Heart left ventricle (tissue), 13 donors: ENCODE measurements at regions not wholly inside any gene's neighbourhood (a gene's known extent, or its start where the extent isn't known, plus 50 kb on each side); places are given as distances from the start of the nearest gene placed in this dataset.

Experiments
- POLR2A ChIP-seq, 2 donors: fragments of 450-650 bp; IDR thresholded peaks; one replicate each; pipeline ENCODE4 v1.6.1; 2017; ENCODE audit warnings: antibody characterized with exemption in 2 of 2, mild to moderate bottlenecking in 2 of 2, moderate library complexity in 2 of 2
- TF ChIP-seq, protein P1 (sequence below), 12 donors: fragments of 200-600 bp; sonication (generic) in 4 of 12; IDR thresholded peaks; one replicate each; pipeline versions ENCODE4 v1.5.0 to v1.8.0; 2018 to 2022; ENCODE audit warnings: antibody characterized with exemption in 12 of 12, mild to moderate bottlenecking in 5 of 12
- donor health status: ischemic (EF 13 %, LVEDD 7.1; RV severe dilation, severe dysfunction).
- donor health status: DM: no; HTN: yes; CAD: no.
- donor health status: DM: no; HTN: no; CAD: no.
- donor health status: ischemic (EF 25% LVEDD 6.9; RV normal size, moderate dysfunction).
- donor health status: ischemic (EF 25% LVEDD 5.7; RV mildly dilated, moderate dysfunction).
- donor health status: ischemic (EF 35%, LVEDD 5.7; RV mildly dilated, moderate dysfunction).
- donor health status: nonischemic (EF 11% LVEDD 7.7; RV severe dilation, severe dysfunction).
- donor health status: DM: yes; HTN: yes; CAD: no.
- donor health status: PGD.
- donor health status: ischemic (EF 29% LVEDD 5.4; RV normal size, mild dysfunction).
- donor health status: nonischemic (EF 23%, LVEDD 6.1; RV moderate dilation, normal function).

DNA sequence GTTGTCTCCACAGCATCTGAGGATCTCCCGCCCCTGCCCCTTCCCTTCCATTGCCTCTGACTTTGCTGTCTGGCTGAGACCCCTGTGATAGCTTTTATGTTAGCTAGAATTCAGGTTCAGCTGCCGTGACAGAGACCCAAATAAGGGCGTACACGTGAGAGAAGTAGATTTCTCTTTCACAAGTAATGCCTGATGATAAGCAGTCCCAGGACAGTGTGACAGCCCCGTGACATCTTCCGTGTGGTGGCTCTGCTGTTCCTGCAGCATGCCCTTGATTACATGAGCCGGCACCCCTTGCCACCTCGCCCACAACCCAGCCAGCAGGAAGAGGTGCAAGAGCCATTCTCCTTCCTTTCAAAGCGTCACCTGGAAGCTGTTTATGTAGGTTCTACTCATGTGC is 130.9 kb upstream of the PODXL start:
- TF ChIP-seq POLR2A (IDR thresholded peaks at IDR 0.05) = no peak
- TF ChIP-seq, protein P1, sequence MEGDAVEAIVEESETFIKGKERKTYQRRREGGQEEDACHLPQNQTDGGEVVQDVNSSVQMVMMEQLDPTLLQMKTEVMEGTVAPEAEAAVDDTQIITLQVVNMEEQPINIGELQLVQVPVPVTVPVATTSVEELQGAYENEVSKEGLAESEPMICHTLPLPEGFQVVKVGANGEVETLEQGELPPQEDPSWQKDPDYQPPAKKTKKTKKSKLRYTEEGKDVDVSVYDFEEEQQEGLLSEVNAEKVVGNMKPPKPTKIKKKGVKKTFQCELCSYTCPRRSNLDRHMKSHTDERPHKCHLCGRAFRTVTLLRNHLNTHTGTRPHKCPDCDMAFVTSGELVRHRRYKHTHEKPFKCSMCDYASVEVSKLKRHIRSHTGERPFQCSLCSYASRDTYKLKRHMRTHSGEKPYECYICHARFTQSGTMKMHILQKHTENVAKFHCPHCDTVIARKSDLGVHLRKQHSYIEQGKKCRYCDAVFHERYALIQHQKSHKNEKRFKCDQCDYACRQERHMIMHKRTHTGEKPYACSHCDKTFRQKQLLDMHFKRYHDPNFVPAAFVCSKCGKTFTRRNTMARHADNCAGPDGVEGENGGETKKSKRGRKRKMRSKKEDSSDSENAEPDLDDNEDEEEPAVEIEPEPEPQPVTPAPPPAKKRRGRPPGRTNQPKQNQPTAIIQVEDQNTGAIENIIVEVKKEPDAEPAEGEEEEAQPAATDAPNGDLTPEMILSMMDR (IDR thresholded peaks at IDR 0.05) = no peak
